Esophagus squamous epithelium (tissue), 4 donors: ENCODE measurements at regions not wholly inside any gene's neighbourhood (a gene's known extent, or its start where the extent isn't known, plus 50 kb on each side); places are given as distances from the start of the nearest gene placed in this dataset.

Experiments used
- POLR2A ChIP-seq, 4 donors: fragments of 450-650 bp; IDR thresholded peaks; one replicate each; pipeline ENCODE4 v1.6.1; 2017; ENCODE audit warnings: antibody characterized with exemption in 4 of 4, mild to moderate bottlenecking in 4 of 4, moderate library complexity in 3 of 4
- TF ChIP-seq, protein P1 (sequence below), 6 experiments: fragments of 450-650 bp in 4 of 6; fragments of 200-600 bp in 2 of 6; sonication (generic) in 2 of 6; IDR thresholded peaks; one replicate each; pipeline ENCODE4 v1.5.1; 2016 to 2019; ENCODE audit warnings: antibody characterized with exemption in 6 of 6, mild to moderate bottlenecking in 4 of 6, moderate library complexity in 4 of 6

DNA sequence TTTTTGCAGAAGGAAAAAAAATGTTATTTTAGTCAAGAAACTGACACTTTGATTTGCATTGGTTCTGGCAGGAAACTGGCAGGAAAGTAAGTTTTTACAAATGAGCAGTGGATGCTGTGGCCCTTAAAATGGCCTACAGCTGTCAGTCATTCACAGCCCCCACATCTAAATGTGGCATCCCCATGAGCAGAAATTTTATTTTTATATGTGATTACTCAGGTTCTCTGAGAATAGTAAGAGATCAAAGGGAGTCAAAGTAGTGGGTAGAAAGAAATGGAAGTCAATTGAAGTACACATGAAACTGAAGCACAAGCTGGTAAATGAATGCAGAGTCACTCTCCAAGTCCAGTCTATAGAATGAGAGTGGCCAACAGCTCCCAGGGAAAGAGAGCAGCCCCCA, 80.3 kb downstream of the ENC1 start:
- TF ChIP-seq, protein P1, sequence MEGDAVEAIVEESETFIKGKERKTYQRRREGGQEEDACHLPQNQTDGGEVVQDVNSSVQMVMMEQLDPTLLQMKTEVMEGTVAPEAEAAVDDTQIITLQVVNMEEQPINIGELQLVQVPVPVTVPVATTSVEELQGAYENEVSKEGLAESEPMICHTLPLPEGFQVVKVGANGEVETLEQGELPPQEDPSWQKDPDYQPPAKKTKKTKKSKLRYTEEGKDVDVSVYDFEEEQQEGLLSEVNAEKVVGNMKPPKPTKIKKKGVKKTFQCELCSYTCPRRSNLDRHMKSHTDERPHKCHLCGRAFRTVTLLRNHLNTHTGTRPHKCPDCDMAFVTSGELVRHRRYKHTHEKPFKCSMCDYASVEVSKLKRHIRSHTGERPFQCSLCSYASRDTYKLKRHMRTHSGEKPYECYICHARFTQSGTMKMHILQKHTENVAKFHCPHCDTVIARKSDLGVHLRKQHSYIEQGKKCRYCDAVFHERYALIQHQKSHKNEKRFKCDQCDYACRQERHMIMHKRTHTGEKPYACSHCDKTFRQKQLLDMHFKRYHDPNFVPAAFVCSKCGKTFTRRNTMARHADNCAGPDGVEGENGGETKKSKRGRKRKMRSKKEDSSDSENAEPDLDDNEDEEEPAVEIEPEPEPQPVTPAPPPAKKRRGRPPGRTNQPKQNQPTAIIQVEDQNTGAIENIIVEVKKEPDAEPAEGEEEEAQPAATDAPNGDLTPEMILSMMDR (IDR thresholded peaks at IDR 0.05), result no peak
- no peak for TF ChIP-seq POLR2A (IDR thresholded peaks at IDR 0.05)
